Panc1 (cell line): ENCODE measurements at regions not wholly inside any gene's neighbourhood (a gene's known extent, or its start where the extent isn't known, plus 50 kb on each side); places are given as distances from the start of the nearest gene placed in this dataset.

Source experiments
- POLR2AphosphoS5 ChIP-seq: IDR thresholded peaks from 2 replicates; pipeline ENCODE4 v1.6.1; 2012; ENCODE audit warnings: mild to moderate bottlenecking, low read depth, low read length, moderate library complexity
- SIN3A ChIP-seq: IDR thresholded peaks from 2 replicates; pipeline ENCODE4 v1.6.1; 2012; ENCODE audit warnings: low read depth, mild to moderate bottlenecking, low read length, moderate library complexity, borderline replicate concordance; ENCODE audit not compliant: insufficient read depth
- TCF7L2 ChIP-seq: IDR thresholded peaks from 2 replicates; pipeline ENCODE4 v1.6.1; 2011; ENCODE audit warnings: mild to moderate bottlenecking, low read depth, low read length, inconsistent platforms
- TF ChIP-seq, protein P1 (sequence below): fragments of 450-650 bp; IDR thresholded peaks from 2 replicates; pipeline ENCODE4 v1.5.1; 2017; ENCODE audit warnings: mild to moderate bottlenecking
- TF ChIP-seq, protein P2 (sequence below), 2 experiments: IDR thresholded peaks; 2 replicates each; pipeline ENCODE4 v1.6.1; 2011 to 2012; ENCODE audit warnings: low read depth in 2 of 2, control low read depth in 1 of 2, low read length in 1 of 2, mild to moderate bottlenecking in 1 of 2, moderate library complexity in 1 of 2; ENCODE audit not compliant: insufficient read depth in 1 of 2

DNA sequence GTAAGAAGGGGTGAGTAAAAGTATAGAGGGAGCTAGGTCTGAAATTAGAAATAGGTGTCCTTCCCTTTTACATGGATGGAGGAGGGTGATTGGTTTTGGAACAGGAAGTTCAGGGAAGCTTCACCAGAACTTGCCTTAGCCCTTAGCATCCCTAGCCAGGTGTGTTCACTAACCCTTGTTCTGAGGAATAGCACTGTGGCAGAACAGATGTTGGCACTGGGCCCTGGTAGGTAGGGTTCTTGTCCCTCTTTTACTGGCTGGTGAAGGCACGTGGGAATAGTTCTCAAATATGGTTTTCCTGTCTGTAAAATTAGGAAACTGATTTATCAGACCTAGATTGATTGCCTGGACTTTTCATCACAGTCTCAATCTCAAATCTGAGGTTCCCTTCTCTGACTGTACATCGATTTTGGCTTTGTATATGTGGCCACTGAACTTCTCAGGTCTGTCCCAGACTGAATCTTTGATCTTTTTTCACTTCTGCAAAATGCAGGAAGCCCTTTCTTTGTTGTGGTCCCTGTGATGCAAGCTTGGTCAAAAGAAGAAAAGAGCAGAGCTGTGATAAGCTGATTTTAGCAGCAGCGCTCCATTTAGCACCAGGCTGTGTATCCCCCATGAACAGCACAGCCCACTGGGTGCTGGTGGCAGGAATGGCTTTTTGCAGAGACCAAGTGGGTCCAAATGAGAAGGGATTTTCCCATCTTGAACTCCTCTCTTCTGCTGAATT, 86.2 kb upstream of the HTR2A start:
- TF ChIP-seq, protein P1, sequence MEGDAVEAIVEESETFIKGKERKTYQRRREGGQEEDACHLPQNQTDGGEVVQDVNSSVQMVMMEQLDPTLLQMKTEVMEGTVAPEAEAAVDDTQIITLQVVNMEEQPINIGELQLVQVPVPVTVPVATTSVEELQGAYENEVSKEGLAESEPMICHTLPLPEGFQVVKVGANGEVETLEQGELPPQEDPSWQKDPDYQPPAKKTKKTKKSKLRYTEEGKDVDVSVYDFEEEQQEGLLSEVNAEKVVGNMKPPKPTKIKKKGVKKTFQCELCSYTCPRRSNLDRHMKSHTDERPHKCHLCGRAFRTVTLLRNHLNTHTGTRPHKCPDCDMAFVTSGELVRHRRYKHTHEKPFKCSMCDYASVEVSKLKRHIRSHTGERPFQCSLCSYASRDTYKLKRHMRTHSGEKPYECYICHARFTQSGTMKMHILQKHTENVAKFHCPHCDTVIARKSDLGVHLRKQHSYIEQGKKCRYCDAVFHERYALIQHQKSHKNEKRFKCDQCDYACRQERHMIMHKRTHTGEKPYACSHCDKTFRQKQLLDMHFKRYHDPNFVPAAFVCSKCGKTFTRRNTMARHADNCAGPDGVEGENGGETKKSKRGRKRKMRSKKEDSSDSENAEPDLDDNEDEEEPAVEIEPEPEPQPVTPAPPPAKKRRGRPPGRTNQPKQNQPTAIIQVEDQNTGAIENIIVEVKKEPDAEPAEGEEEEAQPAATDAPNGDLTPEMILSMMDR = no peak
- no peak for TF ChIP-seq SIN3A
- TF ChIP-seq, protein P2, sequence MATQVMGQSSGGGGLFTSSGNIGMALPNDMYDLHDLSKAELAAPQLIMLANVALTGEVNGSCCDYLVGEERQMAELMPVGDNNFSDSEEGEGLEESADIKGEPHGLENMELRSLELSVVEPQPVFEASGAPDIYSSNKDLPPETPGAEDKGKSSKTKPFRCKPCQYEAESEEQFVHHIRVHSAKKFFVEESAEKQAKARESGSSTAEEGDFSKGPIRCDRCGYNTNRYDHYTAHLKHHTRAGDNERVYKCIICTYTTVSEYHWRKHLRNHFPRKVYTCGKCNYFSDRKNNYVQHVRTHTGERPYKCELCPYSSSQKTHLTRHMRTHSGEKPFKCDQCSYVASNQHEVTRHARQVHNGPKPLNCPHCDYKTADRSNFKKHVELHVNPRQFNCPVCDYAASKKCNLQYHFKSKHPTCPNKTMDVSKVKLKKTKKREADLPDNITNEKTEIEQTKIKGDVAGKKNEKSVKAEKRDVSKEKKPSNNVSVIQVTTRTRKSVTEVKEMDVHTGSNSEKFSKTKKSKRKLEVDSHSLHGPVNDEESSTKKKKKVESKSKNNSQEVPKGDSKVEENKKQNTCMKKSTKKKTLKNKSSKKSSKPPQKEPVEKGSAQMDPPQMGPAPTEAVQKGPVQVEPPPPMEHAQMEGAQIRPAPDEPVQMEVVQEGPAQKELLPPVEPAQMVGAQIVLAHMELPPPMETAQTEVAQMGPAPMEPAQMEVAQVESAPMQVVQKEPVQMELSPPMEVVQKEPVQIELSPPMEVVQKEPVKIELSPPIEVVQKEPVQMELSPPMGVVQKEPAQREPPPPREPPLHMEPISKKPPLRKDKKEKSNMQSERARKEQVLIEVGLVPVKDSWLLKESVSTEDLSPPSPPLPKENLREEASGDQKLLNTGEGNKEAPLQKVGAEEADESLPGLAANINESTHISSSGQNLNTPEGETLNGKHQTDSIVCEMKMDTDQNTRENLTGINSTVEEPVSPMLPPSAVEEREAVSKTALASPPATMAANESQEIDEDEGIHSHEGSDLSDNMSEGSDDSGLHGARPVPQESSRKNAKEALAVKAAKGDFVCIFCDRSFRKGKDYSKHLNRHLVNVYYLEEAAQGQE (IDR thresholded peaks at IDR 0.05; ENCODE audit: insufficient read depth in 1 of 2, low read depth in 2 of 2, low read length in 1 of 2) = no peak
- TF ChIP-seq POLR2AphosphoS5 = no peak
- no peak for TF ChIP-seq TCF7L2
